WTC11 (cell line): ENCODE measurements at regions not wholly inside any gene's neighbourhood (a gene's known extent, or its start where the extent isn't known, plus 50 kb on each side); places are given as distances from the start of the nearest gene placed in this dataset.

Experiments used
- ATAC-seq: fragments of 200-7000 bp; cut with Tn5 transposase; 2 replicates; pipeline ENCODE4 v1.10.0; 2021; ENCODE audit warnings: mild to moderate bottlenecking, moderate library complexity
- CTCF ChIA-PET: fragments of 300-600 bp; sonication (Branson Sonifier 250); formaldehyde crosslinking; loops from one replicate; lab custom pipeline; 2021; ENCODE audit warnings: antibody characterized with exemption; lab: Charles Lee
- POLR2A ChIA-PET: fragments of 350-600 bp; sonication (Branson Sonifier 250); formaldehyde crosslinking; loops from one replicate; lab custom pipeline; 2021; ENCODE audit warnings: antibody characterized with exemption; lab: Charles Lee
- DNase-seq: peaks from one replicate; pipeline ENCODE4 v3.0.0; 2021; ENCODE audit warnings: low spot score
- H3K27ac Mint-ChIP-seq: 2 replicates; pipeline ENCODE4 v1.8.0; 2021; ENCODE audit warnings: mixed read lengths
- H3K27me3 Mint-ChIP-seq: 2 replicates; pipeline ENCODE4 v1.8.0; 2021; ENCODE audit warnings: low read depth, mild to moderate bottlenecking, moderate library complexity, mixed read lengths
- H3K36me3 Mint-ChIP-seq: 2 replicates; pipeline ENCODE4 v1.8.0; 2021; ENCODE audit warnings: mixed read lengths
- H3K4me1 Mint-ChIP-seq: 2 replicates; pipeline ENCODE4 v1.8.0; 2022; ENCODE audit warnings: mixed read lengths
- H3K4me3 Mint-ChIP-seq: 2 replicates; pipeline ENCODE4 v1.8.0; 2021; ENCODE audit warnings: mild to moderate bottlenecking, moderate library complexity, mixed read lengths
- H3K9me3 Mint-ChIP-seq: 2 replicates; pipeline ENCODE4 v1.8.0; 2021; ENCODE audit warnings: mixed read lengths
- CREB1 ChIP-seq: sonication (generic); formaldehyde crosslinking; IDR thresholded peaks from 2 replicates; pipeline ENCODE4 v1.8.0; 2023; ENCODE audit warnings: mild to moderate bottlenecking, missing genetic modification reagents
- CREM ChIP-seq: sonication (generic); formaldehyde crosslinking; IDR thresholded peaks from 2 replicates; pipeline ENCODE4 v1.8.1; 2022; ENCODE audit warnings: mild to moderate bottlenecking, missing genetic modification reagents, moderate library complexity
- ESRRA ChIP-seq: sonication (generic); formaldehyde crosslinking; IDR thresholded peaks from 2 replicates; pipeline ENCODE4 v1.8.1; 2022; ENCODE audit warnings: mild to moderate bottlenecking, missing genetic modification reagents, borderline replicate concordance
- ETV6 ChIP-seq: sonication (generic); formaldehyde crosslinking; IDR thresholded peaks from 2 replicates; pipeline ENCODE4 v1.8.1; 2022; ENCODE audit warnings: mild to moderate bottlenecking, missing genetic modification reagents
- GABPB1 ChIP-seq: sonication (generic); formaldehyde crosslinking; IDR thresholded peaks from 2 replicates; pipeline ENCODE4 v1.8.1; 2023; ENCODE audit warnings: mild to moderate bottlenecking, missing genetic modification reagents
- HMGA2 ChIP-seq: fragments of 250-450 bp; sonication (Bioruptor Pico); IDR thresholded peaks from 2 replicates; pipeline ENCODE4 v1.4.0; 2021; ENCODE audit warnings: mild to moderate bottlenecking, moderate library complexity
- JUN ChIP-seq: sonication (generic); formaldehyde crosslinking; IDR thresholded peaks from 2 replicates; pipeline ENCODE4 v1.8.0; 2023; ENCODE audit warnings: mild to moderate bottlenecking, missing genetic modification reagents
- NFYB ChIP-seq: sonication (generic); formaldehyde crosslinking; conservative IDR thresholded peaks from 2 replicates; pipeline ENCODE4 v1.8.0; 2022; ENCODE audit warnings: low read depth, missing genetic modification reagents
- NR1H2 ChIP-seq: sonication (generic); formaldehyde crosslinking; IDR thresholded peaks from 2 replicates; pipeline ENCODE4 v1.9.0; 2021; ENCODE audit warnings: mild to moderate bottlenecking, moderate library complexity, missing genetic modification reagents
- NR3C1 ChIP-seq: sonication (generic); formaldehyde crosslinking; conservative IDR thresholded peaks from 2 replicates; pipeline ENCODE4 v1.8.1; 2023; ENCODE audit warnings: low read depth, mild to moderate bottlenecking, missing genetic modification reagents
- TCF7 ChIP-seq: sonication (generic); formaldehyde crosslinking; IDR thresholded peaks from 2 replicates; pipeline ENCODE4 v1.8.0; 2022; ENCODE audit warnings: mild to moderate bottlenecking, low read depth, missing genetic modification reagents, moderate library complexity
- ZNF121 ChIP-seq: sonication (generic); formaldehyde crosslinking; IDR thresholded peaks from 2 replicates; pipeline ENCODE4 v1.8.0; 2023; ENCODE audit warnings: missing genetic modification reagents
- ZNF423 ChIP-seq: fragments of 250-450 bp; sonication (Bioruptor Pico); IDR thresholded peaks from 2 replicates; pipeline ENCODE4 v2.1.2; 2022; ENCODE audit warnings: mild to moderate bottlenecking, moderate library complexity
- TF ChIP-seq, protein P1 (sequence below): fragments of 250-450 bp; sonication (Bioruptor Pico); IDR thresholded peaks from 2 replicates; pipeline ENCODE4 v2.1.2; 2022; ENCODE audit warnings: mild to moderate bottlenecking, moderate library complexity
- TF ChIP-seq, protein P2 (sequence below): sonication (generic); formaldehyde crosslinking; IDR thresholded peaks from 2 replicates; pipeline ENCODE4 v1.8.0; 2023; ENCODE audit warnings: missing genetic modification reagents, mild to moderate bottlenecking, borderline replicate concordance
- TF ChIP-seq, protein P3 (sequence below): sonication (generic); formaldehyde crosslinking; IDR thresholded peaks from 2 replicates; pipeline ENCODE4 v1.8.1; 2023; ENCODE audit warnings: mild to moderate bottlenecking, missing genetic modification reagents, moderate library complexity
- TF ChIP-seq, protein P4 (sequence below): sonication (generic); formaldehyde crosslinking; IDR thresholded peaks from 2 replicates; pipeline ENCODE4 v1.8.1; 2022; ENCODE audit warnings: mild to moderate bottlenecking, moderate library complexity, missing genetic modification reagents
- TF ChIP-seq, protein P5 (sequence below): sonication (generic); formaldehyde crosslinking; IDR thresholded peaks from 2 replicates; pipeline ENCODE4 v1.8.0; 2022; ENCODE audit warnings: mild to moderate bottlenecking, missing genetic modification reagents
- TF ChIP-seq, protein P6 (sequence below): sonication (generic); formaldehyde crosslinking; IDR thresholded peaks from 2 replicates; pipeline ENCODE4 v1.8.1; 2023; ENCODE audit warnings: mild to moderate bottlenecking, moderate library complexity, missing genetic modification reagents
- TF ChIP-seq, protein P7 (sequence below): fragments of 200-600 bp; IDR thresholded peaks from 2 replicates; pipeline ENCODE4 v1.8.0; 2022; ENCODE audit warnings: antibody characterized with exemption
- TF ChIP-seq, protein P8 (sequence below): fragments of 250-450 bp; sonication (Bioruptor Pico); IDR thresholded peaks from 2 replicates; pipeline ENCODE4 v1.8.0; 2021; ENCODE audit warnings: mild to moderate bottlenecking

DNA sequence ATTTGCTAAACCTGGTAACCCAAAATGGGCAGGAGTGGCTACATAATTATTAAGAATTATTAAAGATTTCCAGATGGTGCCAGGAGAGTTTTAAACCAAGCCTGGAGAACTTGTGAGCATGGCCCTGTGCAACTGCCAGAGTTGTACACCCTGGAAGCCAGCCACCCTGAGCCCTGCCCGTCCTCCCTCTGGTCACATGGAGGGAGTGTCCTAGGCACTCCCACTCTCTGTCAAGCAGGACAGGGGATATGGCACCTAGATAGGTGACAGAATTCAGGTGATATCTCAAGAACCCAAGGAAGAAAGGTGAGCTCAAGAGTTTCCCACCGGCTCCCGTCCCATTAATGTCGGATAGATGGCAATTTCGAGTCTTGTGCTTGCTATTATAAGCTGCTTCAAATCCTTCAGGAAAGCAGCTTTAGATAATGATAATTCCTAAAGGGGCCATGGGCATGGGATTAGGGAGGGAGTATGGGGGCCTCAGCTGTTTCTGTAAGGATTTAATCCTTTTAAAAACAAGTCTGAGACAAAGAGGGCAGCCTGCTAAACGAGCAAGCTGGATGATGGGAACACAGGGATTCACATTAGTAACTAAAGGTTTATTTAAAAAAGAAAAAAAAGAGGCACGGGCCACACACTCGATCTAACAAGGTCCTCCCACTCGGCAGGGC is 169.1 kb downstream of the BMP7 start:
- Mint-ChIP-seq H3K36me3 (no peaks in the 10 kb centered on the region), H3K27ac (no peak overlapping the region), H3K9me3 (peaks cover 10% of the 10 kb centered on the region), H3K4me3 (no peak overlapping the region), H3K4me1 (peaks cover 1% of the 10 kb centered on the region), H3K27me3 (peaks cover 3% of the 10 kb centered on the region)
- CTCF ChIA-PET = interaction anchor here (2.2 kb wide), 1 partner anchor 235 kb away, joined by 10 read pairs; no protein-coding TSS in a partner anchor
- ATAC-seq (no peak), DNase-seq (no peak)
- POLR2A ChIA-PET = no interaction called here
- TF ChIP-seq, protein P1, sequence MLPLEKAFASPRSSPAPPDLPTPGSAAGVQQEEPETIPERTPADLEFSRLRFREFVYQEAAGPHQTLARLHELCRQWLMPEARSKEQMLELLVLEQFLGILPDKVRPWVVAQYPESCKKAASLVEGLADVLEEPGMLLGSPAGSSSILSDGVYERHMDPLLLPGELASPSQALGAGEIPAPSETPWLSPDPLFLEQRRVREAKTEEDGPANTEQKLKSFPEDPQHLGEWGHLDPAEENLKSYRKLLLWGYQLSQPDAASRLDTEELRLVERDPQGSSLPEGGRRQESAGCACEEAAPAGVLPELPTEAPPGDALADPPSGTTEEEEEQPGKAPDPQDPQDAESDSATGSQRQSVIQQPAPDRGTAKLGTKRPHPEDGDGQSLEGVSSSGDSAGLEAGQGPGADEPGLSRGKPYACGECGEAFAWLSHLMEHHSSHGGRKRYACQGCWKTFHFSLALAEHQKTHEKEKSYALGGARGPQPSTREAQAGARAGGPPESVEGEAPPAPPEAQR (CRISPR knock-in tag) = no peak
- TF ChIP-seq, protein P2, sequence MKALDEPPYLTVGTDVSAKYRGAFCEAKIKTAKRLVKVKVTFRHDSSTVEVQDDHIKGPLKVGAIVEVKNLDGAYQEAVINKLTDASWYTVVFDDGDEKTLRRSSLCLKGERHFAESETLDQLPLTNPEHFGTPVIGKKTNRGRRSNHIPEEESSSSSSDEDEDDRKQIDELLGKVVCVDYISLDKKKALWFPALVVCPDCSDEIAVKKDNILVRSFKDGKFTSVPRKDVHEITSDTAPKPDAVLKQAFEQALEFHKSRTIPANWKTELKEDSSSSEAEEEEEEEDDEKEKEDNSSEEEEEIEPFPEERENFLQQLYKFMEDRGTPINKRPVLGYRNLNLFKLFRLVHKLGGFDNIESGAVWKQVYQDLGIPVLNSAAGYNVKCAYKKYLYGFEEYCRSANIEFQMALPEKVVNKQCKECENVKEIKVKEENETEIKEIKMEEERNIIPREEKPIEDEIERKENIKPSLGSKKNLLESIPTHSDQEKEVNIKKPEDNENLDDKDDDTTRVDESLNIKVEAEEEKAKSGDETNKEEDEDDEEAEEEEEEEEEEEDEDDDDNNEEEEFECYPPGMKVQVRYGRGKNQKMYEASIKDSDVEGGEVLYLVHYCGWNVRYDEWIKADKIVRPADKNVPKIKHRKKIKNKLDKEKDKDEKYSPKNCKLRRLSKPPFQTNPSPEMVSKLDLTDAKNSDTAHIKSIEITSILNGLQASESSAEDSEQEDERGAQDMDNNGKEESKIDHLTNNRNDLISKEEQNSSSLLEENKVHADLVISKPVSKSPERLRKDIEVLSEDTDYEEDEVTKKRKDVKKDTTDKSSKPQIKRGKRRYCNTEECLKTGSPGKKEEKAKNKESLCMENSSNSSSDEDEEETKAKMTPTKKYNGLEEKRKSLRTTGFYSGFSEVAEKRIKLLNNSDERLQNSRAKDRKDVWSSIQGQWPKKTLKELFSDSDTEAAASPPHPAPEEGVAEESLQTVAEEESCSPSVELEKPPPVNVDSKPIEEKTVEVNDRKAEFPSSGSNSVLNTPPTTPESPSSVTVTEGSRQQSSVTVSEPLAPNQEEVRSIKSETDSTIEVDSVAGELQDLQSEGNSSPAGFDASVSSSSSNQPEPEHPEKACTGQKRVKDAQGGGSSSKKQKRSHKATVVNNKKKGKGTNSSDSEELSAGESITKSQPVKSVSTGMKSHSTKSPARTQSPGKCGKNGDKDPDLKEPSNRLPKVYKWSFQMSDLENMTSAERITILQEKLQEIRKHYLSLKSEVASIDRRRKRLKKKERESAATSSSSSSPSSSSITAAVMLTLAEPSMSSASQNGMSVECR (CRISPR knock-in tag) = no peak
- TF ChIP-seq, protein P3, sequence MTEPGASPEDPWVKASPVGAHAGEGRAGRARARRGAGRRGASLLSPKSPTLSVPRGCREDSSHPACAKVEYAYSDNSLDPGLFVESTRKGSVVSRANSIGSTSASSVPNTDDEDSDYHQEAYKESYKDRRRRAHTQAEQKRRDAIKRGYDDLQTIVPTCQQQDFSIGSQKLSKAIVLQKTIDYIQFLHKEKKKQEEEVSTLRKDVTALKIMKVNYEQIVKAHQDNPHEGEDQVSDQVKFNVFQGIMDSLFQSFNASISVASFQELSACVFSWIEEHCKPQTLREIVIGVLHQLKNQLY (CRISPR knock-in tag) = no peak
- TF ChIP-seq, protein P4, sequence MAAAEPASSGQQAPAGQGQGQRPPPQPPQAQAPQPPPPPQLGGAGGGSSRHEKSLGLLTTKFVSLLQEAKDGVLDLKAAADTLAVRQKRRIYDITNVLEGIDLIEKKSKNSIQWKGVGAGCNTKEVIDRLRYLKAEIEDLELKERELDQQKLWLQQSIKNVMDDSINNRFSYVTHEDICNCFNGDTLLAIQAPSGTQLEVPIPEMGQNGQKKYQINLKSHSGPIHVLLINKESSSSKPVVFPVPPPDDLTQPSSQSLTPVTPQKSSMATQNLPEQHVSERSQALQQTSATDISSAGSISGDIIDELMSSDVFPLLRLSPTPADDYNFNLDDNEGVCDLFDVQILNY (CRISPR knock-in tag) = no peak
- TF ChIP-seq, protein P5, sequence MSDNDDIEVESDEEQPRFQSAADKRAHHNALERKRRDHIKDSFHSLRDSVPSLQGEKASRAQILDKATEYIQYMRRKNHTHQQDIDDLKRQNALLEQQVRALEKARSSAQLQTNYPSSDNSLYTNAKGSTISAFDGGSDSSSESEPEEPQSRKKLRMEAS (CRISPR knock-in tag) = no peak
- TF ChIP-seq JUN (no peak), GABPB1 (no peak), NFYB (no peak), ZNF121 (CRISPR knock-in tag) (no peak), HMGA2 (no peak)
- TF ChIP-seq, protein P6, sequence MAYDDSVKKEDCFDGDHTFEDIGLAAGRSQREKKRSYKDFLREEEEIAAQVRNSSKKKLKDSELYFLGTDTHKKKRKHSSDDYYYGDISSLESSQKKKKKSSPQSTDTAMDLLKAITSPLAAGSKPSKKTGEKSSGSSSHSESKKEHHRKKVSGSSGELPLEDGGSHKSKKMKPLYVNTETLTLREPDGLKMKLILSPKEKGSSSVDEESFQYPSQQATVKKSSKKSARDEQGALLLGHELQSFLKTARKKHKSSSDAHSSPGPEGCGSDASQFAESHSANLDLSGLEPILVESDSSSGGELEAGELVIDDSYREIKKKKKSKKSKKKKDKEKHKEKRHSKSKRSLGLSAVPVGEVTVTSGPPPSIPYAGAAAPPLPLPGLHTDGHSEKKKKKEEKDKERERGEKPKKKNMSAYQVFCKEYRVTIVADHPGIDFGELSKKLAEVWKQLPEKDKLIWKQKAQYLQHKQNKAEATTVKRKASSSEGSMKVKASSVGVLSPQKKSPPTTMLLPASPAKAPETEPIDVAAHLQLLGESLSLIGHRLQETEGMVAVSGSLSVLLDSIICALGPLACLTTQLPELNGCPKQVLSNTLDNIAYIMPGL (CRISPR knock-in tag) = no peak
- TF ChIP-seq, protein P7, sequence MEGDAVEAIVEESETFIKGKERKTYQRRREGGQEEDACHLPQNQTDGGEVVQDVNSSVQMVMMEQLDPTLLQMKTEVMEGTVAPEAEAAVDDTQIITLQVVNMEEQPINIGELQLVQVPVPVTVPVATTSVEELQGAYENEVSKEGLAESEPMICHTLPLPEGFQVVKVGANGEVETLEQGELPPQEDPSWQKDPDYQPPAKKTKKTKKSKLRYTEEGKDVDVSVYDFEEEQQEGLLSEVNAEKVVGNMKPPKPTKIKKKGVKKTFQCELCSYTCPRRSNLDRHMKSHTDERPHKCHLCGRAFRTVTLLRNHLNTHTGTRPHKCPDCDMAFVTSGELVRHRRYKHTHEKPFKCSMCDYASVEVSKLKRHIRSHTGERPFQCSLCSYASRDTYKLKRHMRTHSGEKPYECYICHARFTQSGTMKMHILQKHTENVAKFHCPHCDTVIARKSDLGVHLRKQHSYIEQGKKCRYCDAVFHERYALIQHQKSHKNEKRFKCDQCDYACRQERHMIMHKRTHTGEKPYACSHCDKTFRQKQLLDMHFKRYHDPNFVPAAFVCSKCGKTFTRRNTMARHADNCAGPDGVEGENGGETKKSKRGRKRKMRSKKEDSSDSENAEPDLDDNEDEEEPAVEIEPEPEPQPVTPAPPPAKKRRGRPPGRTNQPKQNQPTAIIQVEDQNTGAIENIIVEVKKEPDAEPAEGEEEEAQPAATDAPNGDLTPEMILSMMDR = no peak

DNA sequence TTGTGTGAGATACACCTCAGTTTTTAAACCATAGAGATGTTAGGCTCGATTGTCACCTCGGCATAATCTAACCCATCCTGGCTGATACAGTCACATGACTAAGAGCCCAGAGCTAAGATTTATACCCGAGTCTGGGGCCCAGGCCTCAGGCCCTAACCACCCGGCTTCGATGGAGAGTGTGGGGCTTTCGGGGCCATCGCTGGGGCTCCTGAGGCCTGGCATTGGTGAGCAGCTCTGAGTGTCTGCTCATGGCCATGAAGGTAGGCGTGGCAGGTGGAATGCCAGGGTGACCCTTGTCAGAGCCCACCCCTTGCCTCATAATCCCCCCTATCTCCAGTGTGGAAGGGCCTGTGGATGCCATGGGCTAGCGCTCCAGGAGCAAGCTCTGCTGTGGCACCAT is 164.3 kb downstream of the BMP7 start:
- H3K27me3 Mint-ChIP-seq = no peaks in the 10 kb centered on the region; the same call in 1 of the 2 replicates
- TF ChIP-seq ZNF423 (CRISPR knock-in tag) (no peak), NR3C1 (CRISPR knock-in tag) (no peak), NR1H2 (CRISPR knock-in tag) (no peak), ETV6 (no peak), ESRRA (no peak), CREM (CRISPR knock-in tag) (no peak), TCF7 (CRISPR knock-in tag) (no peak), CREB1 (CRISPR knock-in tag) (no peak)
- TF ChIP-seq, protein P8, sequence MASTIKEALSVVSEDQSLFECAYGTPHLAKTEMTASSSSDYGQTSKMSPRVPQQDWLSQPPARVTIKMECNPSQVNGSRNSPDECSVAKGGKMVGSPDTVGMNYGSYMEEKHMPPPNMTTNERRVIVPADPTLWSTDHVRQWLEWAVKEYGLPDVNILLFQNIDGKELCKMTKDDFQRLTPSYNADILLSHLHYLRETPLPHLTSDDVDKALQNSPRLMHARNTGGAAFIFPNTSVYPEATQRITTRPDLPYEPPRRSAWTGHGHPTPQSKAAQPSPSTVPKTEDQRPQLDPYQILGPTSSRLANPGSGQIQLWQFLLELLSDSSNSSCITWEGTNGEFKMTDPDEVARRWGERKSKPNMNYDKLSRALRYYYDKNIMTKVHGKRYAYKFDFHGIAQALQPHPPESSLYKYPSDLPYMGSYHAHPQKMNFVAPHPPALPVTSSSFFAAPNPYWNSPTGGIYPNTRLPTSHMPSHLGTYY = no peak

More for the DNA sequence above, 164.3 kb downstream of the BMP7 start:
- Mint-ChIP-seq H3K4me3 (no peak overlapping the region), H3K4me1 (no peaks in the 10 kb centered on the region), H3K9me3 (peaks cover 10% of the 10 kb centered on the region), H3K36me3 (no peaks in the 10 kb centered on the region), H3K27ac (no peak overlapping the region)
- DNase-seq = no peak
- ChIA-PET POLR2A (no interaction called here), CTCF (interaction anchor here (1.2 to 2.4 kb wide), 3 partner anchors 10 to 228 kb away, joined by 3 to 14 read pairs (median 8); partner anchors contain the start of gene SPO11)
- ATAC-seq = no peak
